Spleen (tissue), 7 donors: ENCODE measurements at regions not wholly inside any gene's neighbourhood (a gene's known extent, or its start where the extent isn't known, plus 50 kb on each side); places are given as distances from the start of the nearest gene placed in this dataset.

Experiments
- POLR2A ChIP-seq, 3 donors: fragments of 450-650 bp; IDR thresholded peaks; one replicate each; pipeline ENCODE4 v1.5.1; 2017; ENCODE audit warnings: antibody characterized with exemption in 3 of 3, mild to moderate bottlenecking in 1 of 3
- POLR2AphosphoS5 ChIP-seq, 3 donors: sonication (generic); formaldehyde crosslinking; IDR thresholded peaks; one replicate each; pipeline ENCODE4 v1.5.1; 2017; ENCODE audit warnings: antibody characterized with exemption in 3 of 3
- TF ChIP-seq, protein P1 (sequence below), 11 experiments: fragments of 200-600 bp in 7 of 11; fragments of 450-650 bp in 4 of 11; sonication (generic) in 4 of 11; IDR thresholded peaks in 8 of 11; conservative IDR thresholded peaks in 3 of 11; 1 replicate in 7 of 11; 2 replicates in 4 of 11; pipeline versions ENCODE4 v1.4.0 to v1.8.0; 2016 to 2021; ENCODE audit warnings: antibody characterized with exemption in 11 of 11, inconsistent platforms in 4 of 11, mild to moderate bottlenecking in 1 of 11
- donor health status: DM: no; HTN: no; CAD: no; lungs with moderate emphysema.
- donor health status: DM: no; HTN: no; CAD: no.
- donor health status: DM: no; HTN: no; CAD: no.

DNA sequence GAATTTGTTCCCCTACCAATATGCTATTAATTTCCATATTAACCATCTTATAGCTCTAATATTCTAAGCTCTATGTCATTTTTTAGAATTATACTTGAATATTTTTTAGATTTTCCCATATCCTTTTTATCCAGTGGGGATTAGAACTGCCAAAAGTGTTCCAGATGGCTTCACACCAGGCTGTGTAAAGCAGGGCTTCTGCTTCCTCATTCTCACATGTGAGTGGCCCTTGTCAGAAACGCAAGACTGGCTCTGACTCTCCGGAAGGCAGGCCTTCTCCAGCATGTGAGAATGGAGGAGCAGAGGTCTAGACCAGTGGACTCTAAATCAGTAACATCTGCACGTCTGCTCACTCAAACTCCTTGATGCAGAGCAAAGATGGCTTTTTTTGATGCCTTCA lies 650.1 kb downstream of the FGF9 start:
- TF ChIP-seq, protein P1, sequence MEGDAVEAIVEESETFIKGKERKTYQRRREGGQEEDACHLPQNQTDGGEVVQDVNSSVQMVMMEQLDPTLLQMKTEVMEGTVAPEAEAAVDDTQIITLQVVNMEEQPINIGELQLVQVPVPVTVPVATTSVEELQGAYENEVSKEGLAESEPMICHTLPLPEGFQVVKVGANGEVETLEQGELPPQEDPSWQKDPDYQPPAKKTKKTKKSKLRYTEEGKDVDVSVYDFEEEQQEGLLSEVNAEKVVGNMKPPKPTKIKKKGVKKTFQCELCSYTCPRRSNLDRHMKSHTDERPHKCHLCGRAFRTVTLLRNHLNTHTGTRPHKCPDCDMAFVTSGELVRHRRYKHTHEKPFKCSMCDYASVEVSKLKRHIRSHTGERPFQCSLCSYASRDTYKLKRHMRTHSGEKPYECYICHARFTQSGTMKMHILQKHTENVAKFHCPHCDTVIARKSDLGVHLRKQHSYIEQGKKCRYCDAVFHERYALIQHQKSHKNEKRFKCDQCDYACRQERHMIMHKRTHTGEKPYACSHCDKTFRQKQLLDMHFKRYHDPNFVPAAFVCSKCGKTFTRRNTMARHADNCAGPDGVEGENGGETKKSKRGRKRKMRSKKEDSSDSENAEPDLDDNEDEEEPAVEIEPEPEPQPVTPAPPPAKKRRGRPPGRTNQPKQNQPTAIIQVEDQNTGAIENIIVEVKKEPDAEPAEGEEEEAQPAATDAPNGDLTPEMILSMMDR (IDR thresholded peaks at IDR 0.05 in 8 of 11, conservative IDR thresholded peaks at IDR 0.05 in 3 of 11), result no peak
- TF ChIP-seq POLR2AphosphoS5 (IDR thresholded peaks at IDR 0.05), result no peak
- no peak for TF ChIP-seq POLR2A (IDR thresholded peaks at IDR 0.05)
